ENCODE measurements at regions not wholly inside any gene's neighbourhood (a gene's known extent, or its start where the extent isn't known, plus 50 kb on each side); places are given as distances from the start of the nearest gene placed in this dataset.

GRCh38 chr13:67742478-67742877, 512.3 kb upstream of the PCDH9 start:
- H3K4me1 ChIP-seq (ENCODE audit: control insufficient read depth, insufficient read depth, low read length), result no peaks in the 10 kb centered on the region; the same call in 1 of the 2 replicates
- TF ChIP-seq CTCF (IDR thresholded peaks at IDR 0.05) (no peak), REST (IDR thresholded peaks at IDR 0.05; ENCODE audit: insufficient read depth in 1 of 2, low read depth in 2 of 2, low read length in 1 of 2) (no peak), SIN3A (IDR thresholded peaks at IDR 0.05; ENCODE audit: borderline replicate concordance, insufficient read depth, low read depth, low read length) (no peak), POLR2AphosphoS5 (IDR thresholded peaks at IDR 0.05; ENCODE audit: low read depth, low read length) (no peak), TCF7L2 (IDR thresholded peaks at IDR 0.05; ENCODE audit: low read depth, low read length) (no peak)
- BruUV-seq (replicated peaks), result no TSS peak
- ATAC-seq (no peak), DNase-seq (ENCODE audit: low read depth, low spot score) (no peak)
- H3K27ac ChIP-seq (ENCODE audit: low read length), result no peak overlapping the region
- ChIA-PET POLR2A (no interaction called here), CTCF (no interaction called here)
- no peaks in the 10 kb centered on the region for H3K9me3 ChIP-seq (ENCODE audit: control insufficient read depth, insufficient read depth, low read depth, low read length)
- H3K27me3 ChIP-seq (ENCODE audit: control insufficient read depth, insufficient read depth, low read length), result no peaks in the 10 kb centered on the region
- no peak overlapping the region for H3K4me3 ChIP-seq (ENCODE audit: low read depth in 2 of 2, low read length in 2 of 2)
- intact Hi-C loops (cut with micrococcal nuclease; ENCODE audit: unreplicated experiment) (no loop called here), in situ Hi-C loops (cut with HindIII; ENCODE audit: low pct_unique_long_range_greater_than_20kb, low sequenced_read_pairs) (no loop called here)
- no peaks in the 10 kb centered on the region for H3K36me3 ChIP-seq (ENCODE audit: control insufficient read depth, insufficient read depth, low read length)

GRCh38 chr13:67740871-67741535, 510.9 kb upstream of the PCDH9 start:
- no TSS peak for BruUV-seq (replicated peaks)
- H3K4me1 ChIP-seq (ENCODE audit: control insufficient read depth, insufficient read depth, low read length), result no peaks in the 10 kb centered on the region; the same call in 1 of the 2 replicates
- no peak overlapping the region for H3K27ac ChIP-seq (ENCODE audit: low read length)
- no peak for ATAC-seq
- no peak overlapping the region for H3K4me3 ChIP-seq (ENCODE audit: low read depth in 2 of 2, low read length in 2 of 2)
- ChIA-PET POLR2A (no interaction called here), CTCF (no interaction called here)
- no peaks in the 10 kb centered on the region for H3K27me3 ChIP-seq (ENCODE audit: control insufficient read depth, insufficient read depth, low read length)
- no peaks in the 10 kb centered on the region for H3K36me3 ChIP-seq (ENCODE audit: control insufficient read depth, insufficient read depth, low read length)
- H3K9me3 ChIP-seq (ENCODE audit: control insufficient read depth, insufficient read depth, low read depth, low read length), result no peaks in the 10 kb centered on the region
- intact Hi-C loops (cut with micrococcal nuclease; ENCODE audit: unreplicated experiment) (no loop called here), in situ Hi-C loops (cut with HindIII; ENCODE audit: low pct_unique_long_range_greater_than_20kb, low sequenced_read_pairs) (no loop called here)
- TF ChIP-seq CTCF (IDR thresholded peaks at IDR 0.05) (no peak), REST (IDR thresholded peaks at IDR 0.05; ENCODE audit: insufficient read depth in 1 of 2, low read depth in 2 of 2, low read length in 1 of 2) (no peak), POLR2AphosphoS5 (IDR thresholded peaks at IDR 0.05; ENCODE audit: low read depth, low read length) (no peak), SIN3A (IDR thresholded peaks at IDR 0.05; ENCODE audit: borderline replicate concordance, insufficient read depth, low read depth, low read length) (no peak), TCF7L2 (IDR thresholded peaks at IDR 0.05; ENCODE audit: low read depth, low read length) (no peak)
- no peak for DNase-seq (ENCODE audit: low read depth, low spot score)
